ENCODE measurements at regions not wholly inside any gene's neighbourhood (a gene's known extent, or its start where the extent isn't known, plus 50 kb on each side); places are given as distances from the start of the nearest gene placed in this dataset.
"Not testable (repeated sequence)": the region's sequence is repeated elsewhere in the genome, so short reads cannot be mapped to it uniquely, and the experiment has no call there.

DNA sequence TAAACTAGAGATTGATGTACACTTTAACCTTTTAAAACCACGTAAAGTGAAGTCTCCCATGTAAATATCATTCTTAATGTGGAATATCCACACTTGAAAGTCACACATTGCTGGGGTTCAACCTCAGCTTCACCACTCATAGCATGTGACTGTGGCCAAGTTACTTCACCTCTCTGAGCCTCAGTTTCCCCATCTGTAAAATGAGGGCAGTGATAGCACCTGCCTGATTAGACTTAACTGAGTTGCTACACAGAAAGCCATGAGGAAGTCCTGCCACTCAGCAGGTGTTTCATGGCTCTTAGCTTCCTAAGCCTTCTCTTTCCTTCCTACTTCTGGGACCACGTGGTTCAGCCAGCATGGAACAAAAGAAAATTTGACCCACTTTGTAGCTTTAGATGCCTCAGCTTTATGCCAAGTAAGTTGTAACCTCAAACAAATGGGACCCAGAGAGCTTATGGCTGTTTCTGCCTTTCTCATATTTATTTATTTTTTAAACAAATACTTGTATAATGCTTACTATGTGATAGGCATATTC lies 277.3 kb upstream of the KLF3 start:
- Mint-ChIP-seq H3K27ac (no peak overlapping the region), H3K9me3 (peaks cover 8 to 22% of the 10 kb centered on the region in 2 donors), H3K36me3 (peaks cover 11 to 24% of the 10 kb centered on the region in 2 donors)
- no peak for DNase-seq (ENCODE audit: low spot score in 2 of 2)
- ATAC-seq = no peak

DNA sequence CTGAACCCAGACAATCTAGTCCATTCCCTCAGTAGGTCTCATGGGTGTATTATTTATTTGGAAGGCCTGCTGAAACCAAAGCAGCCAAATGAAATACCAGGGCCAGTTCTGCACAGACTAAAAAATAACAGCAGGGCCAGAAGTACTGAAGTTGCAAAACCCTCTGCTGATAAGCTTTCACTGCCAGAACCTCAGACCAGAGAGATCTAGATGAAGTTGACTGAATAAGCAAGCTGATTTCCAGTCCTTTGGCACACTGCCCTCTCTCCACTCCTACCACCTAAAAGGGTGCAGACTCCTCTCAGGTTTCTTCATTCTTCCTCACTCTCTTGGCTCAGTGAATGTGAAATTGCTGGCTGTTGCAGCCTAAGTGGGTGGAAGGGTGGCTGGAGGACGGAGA lies 276.7 kb upstream of the KLF3 start:
- Mint-ChIP-seq H3K27ac (no peak overlapping the region), H3K36me3 (peaks cover 15 to 30% of the 10 kb centered on the region in 2 donors), H3K9me3 (peaks cover 11 to 29% of the 10 kb centered on the region in 2 donors)

DNA sequence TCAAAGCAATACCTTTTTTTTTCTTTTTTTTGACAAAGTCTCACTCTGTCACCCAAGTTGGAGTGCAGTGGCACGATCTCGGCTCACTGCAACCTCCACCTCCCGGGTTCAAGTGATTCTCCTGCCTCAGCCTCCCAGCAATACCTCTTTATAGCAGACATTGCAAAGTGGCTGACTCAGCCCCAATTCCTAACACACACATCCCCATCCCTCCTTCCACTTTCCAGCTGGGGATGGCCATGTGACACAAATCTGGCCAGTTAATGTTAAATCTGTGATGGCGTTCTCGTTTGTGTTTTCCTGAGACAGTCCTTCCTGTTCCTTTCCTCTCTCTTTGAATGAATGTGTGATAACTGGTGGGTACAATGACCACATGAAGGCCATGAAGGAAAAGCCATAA lies 276.2 kb upstream of the KLF3 start:
- DNase-seq (ENCODE audit: low spot score in 2 of 2) = no peak
- no peak for ATAC-seq
- H3K36me3 Mint-ChIP-seq = peaks cover 15 to 33% of the 10 kb centered on the region in 2 donors
- no peak overlapping the region for H3K27ac Mint-ChIP-seq
- H3K9me3 Mint-ChIP-seq = peaks cover 14 to 29% of the 10 kb centered on the region in 2 donors

More for the DNA sequence above, 276.7 kb upstream of the KLF3 start:
- ATAC-seq = no peak
- DNase-seq (ENCODE audit: low spot score in 2 of 2) = no peak

DNA sequence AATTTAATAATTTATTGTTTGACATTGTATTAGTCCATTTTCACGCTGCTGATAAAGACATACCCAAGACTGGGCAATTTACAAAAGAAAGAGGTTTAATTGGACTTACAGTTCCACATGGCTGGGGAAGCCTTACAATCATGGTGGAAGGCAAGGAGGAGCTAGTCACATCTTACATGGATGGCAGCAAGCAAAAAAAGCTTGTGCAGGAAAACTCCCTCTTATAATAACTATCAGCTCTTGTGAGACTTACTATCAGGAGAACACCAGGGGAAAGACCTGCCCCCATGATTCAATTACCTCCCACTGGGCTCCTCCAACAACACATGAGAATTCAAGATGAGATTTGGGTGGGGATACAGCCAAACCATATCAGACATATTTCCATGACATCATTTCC lies 275.1 kb upstream of the KLF3 start:
- Mint-ChIP-seq H3K9me3 (peaks cover 14 to 29% of the 10 kb centered on the region in 2 donors), H3K36me3 (peaks cover 15 to 42% of the 10 kb centered on the region in 2 donors)
- H3K27ac Mint-ChIP-seq; ATAC-seq; DNase-seq (ENCODE audit: low spot score in 2 of 2): not testable (repeated sequence)

DNA sequence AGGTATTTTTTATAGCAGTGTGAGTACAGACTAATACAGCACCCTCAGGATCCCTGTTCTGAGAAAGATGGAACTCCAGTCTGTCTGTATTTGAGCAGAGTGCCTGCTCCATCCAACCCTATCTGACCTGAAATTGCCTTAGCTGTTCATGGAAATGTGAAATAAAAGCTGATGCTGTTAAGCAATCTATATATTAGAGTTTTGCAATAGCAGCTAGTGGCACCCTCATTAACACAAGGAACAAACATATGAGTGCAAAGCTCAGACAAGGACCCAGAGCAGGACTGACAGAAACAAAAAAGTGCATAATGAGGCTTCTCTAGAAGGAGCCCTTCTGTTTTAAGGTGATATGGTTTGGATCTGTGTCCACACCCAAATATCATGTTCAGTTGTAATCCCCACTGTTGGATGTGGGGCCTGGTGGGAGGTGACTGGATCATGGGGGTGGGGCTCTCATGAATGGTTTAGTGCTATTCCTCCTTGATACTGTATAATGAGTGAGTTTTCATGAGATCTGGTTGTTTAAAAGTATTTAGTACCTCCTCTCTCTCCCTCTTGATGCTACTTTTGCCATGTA lies 272.9 kb upstream of the KLF3 start:
- DNase-seq (ENCODE audit: low spot score in 2 of 2) (no peak), ATAC-seq (no peak)
- peaks cover 15 to 43% of the 10 kb centered on the region in 2 donors for H3K36me3 Mint-ChIP-seq
- H3K9me3 Mint-ChIP-seq = peaks cover 14 to 33% of the 10 kb centered on the region in 2 donors
- H3K27ac Mint-ChIP-seq = no peak overlapping the region

DNA sequence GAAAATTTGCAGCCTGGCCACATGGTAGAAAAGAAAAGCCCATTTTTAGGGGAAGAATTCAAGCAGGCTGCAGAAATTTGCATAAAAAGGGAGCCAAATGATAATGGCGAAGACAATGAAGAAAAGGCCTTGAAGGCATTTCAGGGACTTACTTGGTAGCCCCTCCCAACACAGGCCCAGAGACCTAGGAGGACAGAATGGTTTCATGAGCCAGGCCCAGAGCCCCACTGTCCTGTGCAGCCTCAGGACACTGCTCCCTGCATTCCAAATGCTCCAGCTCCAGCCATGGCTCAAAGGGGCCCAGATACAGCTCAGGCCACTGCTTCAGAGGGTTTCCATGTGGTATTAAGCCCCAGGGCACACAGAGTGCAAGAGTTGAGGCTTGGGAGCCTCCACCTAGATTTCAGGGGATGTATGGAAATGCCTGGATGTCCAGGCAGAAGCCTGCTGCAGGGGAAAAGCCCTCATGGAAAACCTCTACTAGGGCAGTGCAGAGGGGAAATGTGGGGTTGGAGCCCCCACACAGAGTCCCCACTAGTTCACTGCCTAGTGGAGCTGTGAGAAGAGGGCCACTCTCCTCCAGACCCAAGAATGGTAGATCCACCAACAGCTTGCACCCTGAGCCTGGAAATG lies 271.7 kb upstream of the KLF3 start:
- Mint-ChIP-seq H3K36me3 (peaks cover 15 to 43% of the 10 kb centered on the region in 2 donors), H3K27ac (no peak overlapping the region)

DNA sequence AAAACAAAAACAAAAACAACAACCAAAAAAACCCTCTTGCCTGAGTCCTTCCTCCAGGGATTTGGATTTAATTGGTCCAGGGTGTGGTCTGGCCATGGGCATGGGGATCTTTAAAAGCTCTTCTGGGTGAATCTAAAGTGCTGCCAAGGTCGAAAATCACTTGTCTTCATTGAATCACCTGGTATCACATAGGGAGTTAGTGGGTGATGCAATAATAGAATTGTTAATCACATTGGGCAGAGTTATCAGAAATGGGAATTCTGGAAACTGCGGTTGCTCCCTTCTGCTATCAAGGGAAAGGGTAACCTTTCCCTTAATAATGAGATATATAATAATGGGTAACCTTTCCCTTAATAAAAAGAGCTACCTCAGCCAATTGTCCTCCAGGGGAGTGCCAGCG lies 267.9 kb upstream of the KLF3 start:
- Mint-ChIP-seq H3K27ac (no peak overlapping the region), H3K9me3 (peaks cover 11 to 22% of the 10 kb centered on the region in 2 donors), H3K36me3 (peaks cover 11 to 25% of the 10 kb centered on the region in 2 donors)
- ATAC-seq = no peak
- DNase-seq (ENCODE audit: low spot score in 2 of 2) = no peak

More for the DNA sequence above, 271.7 kb upstream of the KLF3 start:
- no peak for DNase-seq (ENCODE audit: low spot score in 2 of 2)
- H3K9me3 Mint-ChIP-seq = peaks cover 14 to 33% of the 10 kb centered on the region in 2 donors
- no peak for ATAC-seq

DNA sequence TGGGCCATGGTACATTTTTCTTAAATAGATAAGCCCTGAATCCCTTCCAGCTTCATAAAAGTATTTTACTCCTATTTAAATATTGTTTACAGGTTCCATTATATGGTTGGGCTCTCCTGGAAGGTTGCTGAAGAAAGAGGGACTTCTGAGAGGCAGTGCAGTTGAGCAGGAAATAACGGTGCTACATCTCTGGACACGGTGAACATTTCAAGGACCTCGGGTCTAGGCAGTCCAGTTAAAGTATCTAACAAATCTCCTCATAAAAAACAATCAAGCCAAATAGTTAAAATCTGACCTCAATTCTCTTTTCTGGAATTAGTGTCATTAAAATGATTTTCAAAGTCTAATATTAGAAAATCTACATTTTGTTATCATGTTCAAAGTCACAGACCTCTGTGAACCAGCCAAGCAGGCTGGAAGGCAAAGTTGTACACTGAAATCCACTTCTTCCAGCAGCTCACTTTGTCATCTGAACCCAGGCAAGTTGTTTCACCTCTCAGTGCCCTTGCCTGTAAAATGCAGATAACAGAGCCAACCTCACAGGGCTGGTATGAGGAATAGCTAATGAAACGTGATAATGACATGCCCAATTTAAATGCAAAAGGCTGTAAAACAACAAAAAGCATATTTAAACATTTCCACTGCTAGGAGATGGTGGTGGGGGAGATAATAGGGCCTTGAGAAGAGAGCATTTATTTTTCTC lies 267.0 kb upstream of the KLF3 start:
- ATAC-seq = no peak
- DNase-seq (ENCODE audit: low spot score in 2 of 2) = no peak
- H3K27ac Mint-ChIP-seq = no peak overlapping the region
- peaks cover 3 to 20% of the 10 kb centered on the region in 2 donors for H3K9me3 Mint-ChIP-seq
- peaks cover 2 to 16% of the 10 kb centered on the region in 2 donors for H3K36me3 Mint-ChIP-seq

DNA sequence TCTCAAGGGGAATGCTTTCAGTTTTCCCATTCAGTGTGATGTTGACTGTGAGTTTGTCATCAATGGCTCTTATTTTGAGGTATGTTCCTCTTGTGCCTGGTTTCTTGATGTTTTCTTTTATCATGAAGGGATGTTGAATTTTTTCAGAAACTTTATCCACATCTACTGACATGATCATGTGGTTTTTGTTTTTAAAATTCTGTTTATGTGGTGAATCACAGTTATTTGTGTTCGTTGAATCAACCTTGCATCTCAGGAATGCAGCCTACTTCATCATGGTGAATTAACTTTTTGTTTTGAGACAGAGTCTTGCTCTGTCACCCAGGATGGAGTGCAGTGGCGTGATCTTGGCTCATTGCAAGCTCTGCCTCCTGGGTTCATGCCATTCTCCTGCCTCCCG lies 263.1 kb upstream of the KLF3 start:
- Mint-ChIP-seq H3K9me3 (peaks cover 0 to 19% of the 10 kb centered on the region in 2 donors), H3K27ac (no peak overlapping the region), H3K36me3 (no peaks in the 10 kb centered on the region)
- no peak for DNase-seq (ENCODE audit: low spot score in 2 of 2)
- no peak for ATAC-seq

DNA sequence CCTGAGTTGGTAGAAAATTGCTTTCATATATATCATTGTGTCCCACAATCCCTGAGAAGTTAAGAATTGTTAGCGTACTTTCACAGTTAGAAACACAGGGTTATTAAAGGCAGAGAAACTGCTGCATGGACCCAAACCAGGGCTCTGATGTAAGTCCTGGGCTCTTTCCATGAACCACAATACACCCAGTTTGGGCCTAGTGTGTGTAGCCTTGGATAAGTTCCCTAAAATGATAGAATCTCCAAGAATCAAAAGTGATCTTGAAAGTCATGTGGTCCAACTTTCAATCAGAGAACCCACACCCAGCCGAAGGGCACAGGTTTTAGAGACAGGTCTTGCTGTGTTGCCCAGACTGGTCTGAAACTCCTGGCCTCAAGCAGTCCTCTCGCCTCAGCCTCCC lies 257.8 kb upstream of the KLF3 start:
- ATAC-seq (no peak), DNase-seq (ENCODE audit: low spot score in 2 of 2) (no peak)
- Mint-ChIP-seq H3K9me3 (peaks cover 0 to 16% of the 10 kb centered on the region in 2 donors), H3K27ac (no peak overlapping the region), H3K36me3 (no peaks in the 10 kb centered on the region)

DNA sequence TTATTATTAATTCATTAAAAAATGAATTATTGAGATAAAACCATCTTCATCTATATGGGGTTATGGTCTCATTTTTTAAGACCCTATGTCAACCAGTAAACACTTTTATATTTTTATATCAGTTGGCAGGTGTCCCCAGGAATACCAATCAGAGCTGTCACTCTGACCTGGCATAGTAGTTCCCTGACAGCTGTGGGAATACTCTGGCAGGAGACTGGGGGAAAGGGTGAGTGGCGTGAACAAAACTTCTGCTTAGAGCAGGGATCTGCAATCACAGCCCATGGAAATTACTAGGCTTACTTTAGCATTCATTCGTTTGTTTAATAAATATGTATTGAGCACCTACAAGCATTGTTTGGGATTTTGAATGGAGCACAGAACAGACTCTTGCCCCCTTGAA lies 254.1 kb upstream of the KLF3 start:
- ATAC-seq (no peak), DNase-seq (ENCODE audit: low spot score in 2 of 2) (no peak)
- H3K27ac Mint-ChIP-seq = no peak overlapping the region
- H3K36me3 Mint-ChIP-seq = no peaks in the 10 kb centered on the region
- H3K9me3 Mint-ChIP-seq = peaks cover 0 to 3% of the 10 kb centered on the region in 2 donors

DNA sequence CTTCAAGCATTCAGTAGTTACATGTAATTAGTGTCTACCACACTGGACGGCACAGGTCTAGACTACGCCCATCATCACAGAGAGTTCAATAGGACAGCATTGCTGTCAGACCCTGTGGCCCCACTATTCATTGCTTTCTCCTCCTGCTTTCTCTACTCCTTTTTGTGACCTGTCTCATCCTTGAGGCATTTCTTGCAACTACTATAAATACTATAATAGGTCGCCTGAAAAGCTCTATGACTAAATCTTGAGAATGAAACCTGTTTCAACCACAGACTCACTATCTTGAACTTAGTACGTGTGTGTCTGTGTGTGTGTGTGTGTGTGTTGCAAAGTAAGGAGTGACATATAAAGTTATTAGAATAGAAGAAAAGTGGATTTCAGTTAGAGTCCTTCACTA lies 252.9 kb upstream of the KLF3 start:
- ATAC-seq = peak; percentile 79 to 91
- no peaks in the 10 kb centered on the region for H3K36me3 Mint-ChIP-seq

DNA sequence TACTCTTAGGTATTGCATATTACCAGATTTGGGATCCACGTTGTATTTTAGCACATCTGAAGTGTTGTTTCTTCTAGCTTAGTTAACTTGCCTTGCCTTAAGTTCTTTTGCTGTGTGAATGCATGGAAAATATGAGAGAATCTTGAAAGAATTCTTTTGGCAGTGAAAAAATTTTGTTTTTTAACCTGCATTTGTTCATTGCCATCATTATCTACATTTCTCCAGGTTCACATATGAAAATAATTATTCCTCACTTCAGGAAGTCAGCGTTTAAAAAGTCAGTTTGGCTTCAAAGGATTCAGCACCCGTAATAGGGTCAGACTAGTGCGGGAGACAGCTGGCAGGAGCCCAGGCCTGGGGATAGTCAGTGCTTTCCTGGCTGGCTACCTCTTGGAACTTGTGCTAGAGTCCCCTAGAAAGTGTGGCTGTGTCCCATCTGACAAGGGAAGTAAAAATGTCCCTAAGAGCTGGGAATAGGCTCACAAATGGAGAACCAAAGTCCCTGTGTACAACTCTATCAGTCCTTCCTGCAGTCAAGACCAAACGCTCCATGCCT lies 251.9 kb upstream of the KLF3 start:
- Mint-ChIP-seq H3K27ac (no peak overlapping the region), H3K9me3 (peaks cover 0 to 3% of the 10 kb centered on the region in 2 donors), H3K36me3 (no peaks in the 10 kb centered on the region)
- DNase-seq (ENCODE audit: low spot score in 2 of 2) (no peak), ATAC-seq (no peak)

More for the DNA sequence above, 252.9 kb upstream of the KLF3 start:
- no peak for DNase-seq (ENCODE audit: low spot score in 2 of 2)
- peaks cover 0 to 3% of the 10 kb centered on the region in 2 donors for H3K9me3 Mint-ChIP-seq
- no peak overlapping the region for H3K27ac Mint-ChIP-seq

DNA sequence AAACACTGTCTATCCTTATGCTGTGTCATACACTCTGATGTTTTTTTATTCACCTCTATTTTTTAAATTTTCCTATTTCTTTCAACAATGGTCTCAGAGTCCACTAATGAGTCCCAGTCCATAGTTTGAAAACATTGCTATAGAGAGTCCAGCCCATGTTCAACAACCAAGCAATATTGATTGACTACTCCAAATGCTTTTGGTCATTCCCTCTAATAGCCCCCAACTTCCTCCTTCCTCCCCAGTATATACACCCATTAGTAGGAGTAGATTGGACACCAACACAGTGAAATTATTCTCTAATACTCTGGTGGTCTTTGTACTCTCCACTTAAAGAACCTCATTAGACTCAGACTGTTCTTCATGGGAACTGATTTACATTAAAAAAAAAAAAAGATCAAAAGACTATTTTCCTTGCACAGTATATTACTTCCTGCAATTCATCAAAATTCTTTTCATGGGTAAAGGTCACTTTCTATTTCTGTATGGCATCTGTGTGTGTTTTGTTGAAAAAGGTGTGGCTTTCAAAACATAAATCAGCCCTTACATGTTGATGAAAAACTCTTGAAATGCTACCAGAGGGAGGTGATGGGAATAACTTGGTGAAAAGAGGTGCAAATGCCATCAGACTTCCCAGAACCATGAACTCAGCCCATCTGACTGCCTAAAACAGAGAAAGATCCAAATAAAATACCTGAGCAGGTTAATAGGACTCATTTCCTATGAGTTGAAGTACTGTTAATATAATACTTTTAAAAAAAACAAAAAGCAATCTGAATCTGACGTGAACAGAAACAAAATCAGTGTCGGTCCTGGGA lies 250.3 kb upstream of the KLF3 start:
- DNase-seq (ENCODE audit: low spot score in 2 of 2) (no peak), ATAC-seq (no peak)
- Mint-ChIP-seq H3K9me3 (peaks cover 0 to 7% of the 10 kb centered on the region in 2 donors), H3K36me3 (no peaks in the 10 kb centered on the region), H3K27ac (no peak overlapping the region)

DNA sequence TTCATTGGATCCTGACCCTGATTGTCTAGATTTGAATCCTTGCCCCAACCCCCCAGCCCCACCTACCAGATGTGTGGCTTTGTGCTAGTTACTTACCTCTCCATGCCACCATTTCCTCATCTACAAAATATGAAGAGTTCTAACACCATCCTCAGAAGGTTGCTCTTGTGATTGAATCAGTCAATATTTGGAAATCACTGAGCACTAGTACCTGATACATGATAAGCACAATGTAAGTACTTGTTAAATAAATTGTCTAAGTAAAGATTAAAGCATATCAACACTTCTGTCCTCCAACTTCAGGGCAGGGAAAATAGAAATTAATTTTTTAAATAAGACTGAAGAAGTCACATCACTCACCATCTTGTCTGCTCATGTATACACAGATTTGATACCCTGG lies 249.6 kb upstream of the KLF3 start:
- peaks cover 0 to 1% of the 10 kb centered on the region in 2 donors for H3K36me3 Mint-ChIP-seq
- DNase-seq (ENCODE audit: low spot score in 2 of 2) = no peak

DNA sequence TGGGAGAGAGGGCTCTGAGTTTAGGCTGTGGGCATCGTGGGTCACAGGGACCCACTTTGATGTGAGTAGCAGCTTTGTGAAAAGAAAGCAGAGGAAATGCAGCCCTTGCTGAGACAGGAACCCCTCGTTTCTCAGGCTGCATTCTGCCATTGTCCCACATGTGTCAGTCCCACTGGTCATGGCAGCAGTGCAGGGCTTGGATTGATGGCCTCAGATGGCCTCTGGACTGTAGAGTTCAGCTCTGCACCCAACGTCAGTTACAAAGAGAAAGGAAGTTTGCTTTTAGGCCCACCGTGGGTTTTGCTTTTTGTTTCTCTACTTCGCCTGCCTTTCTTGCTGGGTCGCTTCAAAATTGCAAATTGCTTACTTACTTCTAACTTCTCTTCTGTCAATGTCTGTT lies 248.3 kb upstream of the KLF3 start:
- ATAC-seq (no peak), DNase-seq (ENCODE audit: low spot score in 2 of 2) (no peak)
- Mint-ChIP-seq H3K27ac (no peak overlapping the region), H3K9me3 (peaks cover 11 to 20% of the 10 kb centered on the region in 2 donors), H3K36me3 (peaks cover 8 to 13% of the 10 kb centered on the region in 2 donors)

More for the DNA sequence above, 249.6 kb upstream of the KLF3 start:
- ATAC-seq = no peak
- Mint-ChIP-seq H3K9me3 (peaks cover 0 to 8% of the 10 kb centered on the region in 2 donors), H3K27ac (no peak overlapping the region)
